ENCODE measurements at regions not wholly inside any gene's neighbourhood (a gene's known extent, or its start where the extent isn't known, plus 50 kb on each side); places are given as distances from the start of the nearest gene placed in this dataset.

GRCh38 chr7:13822678-13823077 is 166.8 kb downstream of the ETV1 start:
- DNase-seq = no peak

GRCh38 chr7:13826752-13827151 is 162.7 kb downstream of the ETV1 start:
- no peak for DNase-seq

- DNase-seq = no peak
Measured at GRCh38 chr7:13827716-13828115, 161.8 kb downstream of the ETV1 start.

GRCh38 chr7:13829231-13829630 is 160.2 kb downstream of the ETV1 start:
- no peak for DNase-seq

DNA sequence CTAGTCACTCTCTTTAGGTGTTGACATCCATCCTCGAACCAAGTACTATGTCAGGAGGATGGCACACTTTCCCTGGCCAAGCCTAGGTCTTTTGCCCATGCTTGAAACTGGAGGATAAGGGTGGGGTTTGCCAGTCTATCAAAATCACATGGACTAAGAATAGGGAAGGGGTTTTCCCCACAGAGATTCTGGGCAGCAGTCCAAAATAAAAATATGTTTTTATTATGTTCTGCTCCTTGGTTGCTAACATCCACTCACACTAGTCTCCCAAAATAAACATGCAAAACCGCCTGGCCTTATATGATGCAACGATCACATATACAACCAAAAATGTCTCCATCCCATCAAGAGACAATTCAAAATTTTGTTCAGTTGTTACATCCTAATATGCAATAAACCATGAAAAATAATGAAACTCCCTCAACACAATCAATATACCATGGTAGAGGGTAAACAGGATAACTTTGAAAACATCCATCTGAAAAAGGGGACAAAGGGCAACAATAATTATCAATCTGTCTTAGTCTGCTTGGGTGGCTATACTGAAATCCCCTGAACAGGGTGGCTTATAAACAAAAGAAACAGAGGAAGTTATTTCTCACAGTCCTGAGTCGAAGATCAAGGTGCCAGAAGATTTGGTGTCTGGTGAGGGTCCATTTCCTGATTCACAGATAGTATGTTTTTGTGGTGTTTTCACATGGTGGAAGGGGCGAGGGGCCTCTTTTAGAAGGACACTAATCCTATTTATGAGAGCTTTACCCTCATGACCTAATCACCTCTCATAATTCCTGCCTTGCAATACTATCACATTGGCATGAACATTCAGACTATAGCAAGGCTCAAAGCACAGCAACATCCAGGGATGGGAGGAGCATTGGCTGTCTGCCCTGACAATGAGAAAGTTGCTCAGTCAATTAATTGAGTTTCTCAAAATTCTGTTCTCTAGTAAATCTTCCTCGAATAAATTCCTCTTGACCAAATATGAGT is 159.3 kb downstream of the ETV1 start:
- DNase-seq = no peak

DNA sequence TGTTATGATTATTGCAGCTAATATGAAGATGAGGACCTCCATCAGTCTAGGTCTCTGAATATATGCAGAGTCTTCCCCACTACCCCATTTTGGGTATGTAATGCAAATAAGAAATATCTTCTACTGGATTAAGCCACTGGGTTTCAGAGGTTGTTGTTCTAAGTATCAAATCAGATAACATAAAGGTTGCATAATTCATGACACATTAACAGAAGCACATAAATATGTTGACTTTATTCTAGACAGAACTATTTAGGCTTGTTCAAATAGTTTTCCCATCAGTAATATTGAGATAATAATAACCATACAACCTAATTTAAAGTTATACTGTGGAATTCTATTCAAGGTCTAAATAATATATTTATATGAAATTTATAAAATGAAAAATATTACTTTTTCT is 157.1 kb downstream of the ETV1 start:
- DNase-seq = no peak

GRCh38 chr7:13834328-13834761 is 155.1 kb downstream of the ETV1 start:
- no peak for DNase-seq

DNA sequence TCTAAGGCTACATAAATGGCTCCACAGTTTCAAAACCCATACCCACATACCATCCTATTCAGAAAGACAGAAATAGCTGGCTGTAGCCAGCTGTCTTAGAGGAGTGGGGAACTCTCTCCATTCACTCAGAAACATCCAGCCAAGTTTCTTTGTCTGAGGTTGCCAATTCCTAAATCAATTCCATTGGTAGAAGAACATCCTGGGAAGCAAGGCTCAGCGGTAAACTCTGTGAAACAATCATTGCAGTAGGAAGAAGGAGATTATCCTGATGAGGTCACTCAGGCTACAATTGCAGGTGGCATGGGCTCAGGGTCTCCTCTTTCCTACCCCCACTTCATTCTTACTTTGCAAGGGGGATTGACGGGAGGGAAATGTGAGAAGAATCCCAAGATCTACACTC is 154.0 kb downstream of the ETV1 start:
- DNase-seq = no peak

- no peak for DNase-seq
Measured at GRCh38 chr7:13839063-13839462, 150.4 kb downstream of the ETV1 start.

All from T-helper 1 cell (primary cell).